ENCODE measurements at regions not wholly inside any gene's neighbourhood (a gene's known extent, or its start where the extent isn't known, plus 50 kb on each side); places are given as distances from the start of the nearest gene placed in this dataset.

DNA sequence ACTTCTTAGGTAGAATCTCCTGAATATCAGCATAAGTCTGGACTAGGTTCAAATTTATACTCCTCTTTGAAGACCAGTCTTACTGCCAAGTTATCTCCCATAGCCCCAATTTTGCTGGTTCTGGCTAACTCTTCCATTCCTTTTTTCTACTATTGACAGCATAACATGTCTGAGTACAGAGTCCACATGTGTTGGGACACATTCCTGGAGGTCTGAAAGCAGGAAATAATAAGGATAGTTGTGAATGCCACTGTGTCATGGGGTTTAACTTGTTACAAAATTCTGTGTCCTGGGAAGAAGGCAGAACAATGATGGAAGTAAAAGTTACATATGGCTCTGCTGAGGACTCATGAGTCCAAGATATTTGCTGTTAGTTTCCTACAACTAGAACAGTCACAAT is 57.4 kb upstream of the ZBTB20 start:
- FAIRE-seq, result no peak
- no peaks in the 10 kb centered on the region for H3K36me3 ChIP-seq (replicated peaks in 1 of 2; ENCODE audit: control insufficient read depth in 1 of 2, insufficient read depth in 2 of 2, low read length in 2 of 2)
- in situ Hi-C loops (cut with HindIII; ENCODE audit: extremely low pct_ligation_motif_present, low pct_unique_long_range_greater_than_20kb), result no loop called here
- POLR2A ChIA-PET, result no interaction called here
- H4K20me1 ChIP-seq (ENCODE audit: insufficient read depth, low read length), result no peaks in the 10 kb centered on the region
- CTCF ChIA-PET (ENCODE audit: low intra/inter-chr PET ratio, low total read pairs), result no interaction called here
- no peak overlapping the region for H3K27ac ChIP-seq (ENCODE audit: extremely low read length, insufficient read depth, low read length)
- H3K9ac ChIP-seq (ENCODE audit: insufficient read depth, low read depth, low read length), result no peak overlapping the region
- BruUV-seq (replicated peaks), result no TSS peak
- H2AFZ ChIP-seq (ENCODE audit: low read length), result no peak overlapping the region
- H3K4me1 ChIP-seq (ENCODE audit: insufficient read depth, low read length), result peaks cover 17% of the 10 kb centered on the region
- H3K9me3 ChIP-seq (ENCODE audit: low read length), result no peaks in the 10 kb centered on the region
- no peaks in the 10 kb centered on the region; a peak in 1 of 5 replicates for H3K27me3 ChIP-seq (ENCODE audit: control insufficient read depth in 1 of 2, insufficient read depth in 2 of 2, low read length in 2 of 2)
- H3K4me2 ChIP-seq (ENCODE audit: low read depth, low read length), result no peak overlapping the region
- intact Hi-C loops (cut with micrococcal nuclease; ENCODE audit: unreplicated experiment), result no loop called here
- H3K4me3 ChIP-seq (replicated peaks in 1 of 3; ENCODE audit: insufficient read depth in 1 of 3, low read depth in 2 of 3, low read length in 3 of 3), result no peak overlapping the region
- peak; percentile 90 for ATAC-seq
- no peaks in the 10 kb centered on the region for H3K79me2 ChIP-seq (ENCODE audit: insufficient read depth, low read length)
- peak; percentile 66 for DNase-seq (ENCODE audit: low spot score)
- TF ChIP-seq ZNF343 (CRISPR knock-in tag; IDR thresholded peaks at IDR 0.05) (no peak), IRF9 (CRISPR knock-in tag; IDR thresholded peaks at IDR 0.05; ENCODE audit: borderline replicate concordance) (no peak), GATA4 (IDR thresholded peaks at IDR 0.05; ENCODE audit: borderline replicate concordance, low read depth) (no peak), DMTF1 (CRISPR knock-in tag; IDR thresholded peaks at IDR 0.05) (no peak), STAT5B (CRISPR knock-in tag; IDR thresholded peaks at IDR 0.05) (no peak), MBD4 (IDR thresholded peaks at IDR 0.05; ENCODE audit: borderline replicate concordance, low read length) (no peak), RARG (CRISPR knock-in tag; IDR thresholded peaks at IDR 0.05; ENCODE audit: low read depth) (no peak), ZNF841 (CRISPR knock-in tag; IDR thresholded peaks at IDR 0.05; ENCODE audit: borderline replicate concordance) (no peak), FOXP4 (CRISPR knock-in tag; IDR thresholded peaks at IDR 0.05) (no peak), CSRNP1 (CRISPR knock-in tag; IDR thresholded peaks at IDR 0.05) (no peak), BCLAF1 (IDR thresholded peaks at IDR 0.05) (no peak), TOE1 (CRISPR knock-in tag; IDR thresholded peaks at IDR 0.05) (no peak), ZBTB3 (CRISPR knock-in tag; IDR thresholded peaks at IDR 0.05; ENCODE audit: borderline replicate concordance, low read depth) (no peak)
- TF ChIP-seq, protein P1, sequence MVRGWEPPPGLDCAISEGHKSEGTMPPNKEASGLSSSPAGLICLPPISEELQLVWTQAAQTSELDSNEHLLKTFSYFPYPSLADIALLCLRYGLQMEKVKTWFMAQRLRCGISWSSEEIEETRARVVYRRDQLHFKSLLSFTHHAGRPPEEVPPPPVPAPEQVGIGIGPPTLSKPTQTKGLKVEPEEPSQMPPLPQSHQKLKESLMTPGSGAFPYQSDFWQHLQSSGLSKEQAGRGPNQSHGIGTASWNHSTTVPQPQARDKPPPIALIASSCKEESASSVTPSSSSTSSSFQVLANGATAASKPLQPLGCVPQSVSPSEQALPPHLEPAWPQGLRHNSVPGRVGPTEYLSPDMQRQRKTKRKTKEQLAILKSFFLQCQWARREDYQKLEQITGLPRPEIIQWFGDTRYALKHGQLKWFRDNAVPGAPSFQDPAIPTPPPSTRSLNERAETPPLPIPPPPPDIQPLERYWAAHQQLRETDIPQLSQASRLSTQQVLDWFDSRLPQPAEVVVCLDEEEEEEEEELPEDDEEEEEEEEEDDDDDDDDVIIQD (CRISPR knock-in tag; IDR thresholded peaks at IDR 0.05; ENCODE audit: low read depth), result no peak

Data from HepG2 (cell line).